H1 (cell line): ENCODE measurements at regions not wholly inside any gene's neighbourhood (a gene's known extent, or its start where the extent isn't known, plus 50 kb on each side); places are given as distances from the start of the nearest gene placed in this dataset.
"Not testable (repeated sequence)": the region's sequence is repeated elsewhere in the genome, so short reads cannot be mapped to it uniquely, and the experiment has no call there.

Experiments
- CEBPB ChIP-seq: IDR thresholded peaks from 2 replicates; pipeline ENCODE4 v1.6.1; 2012; ENCODE audit warnings: low read depth, low read length
- KDM1A ChIP-seq: fragments of 200-600, 300-600 bp; sonication (generic); IDR thresholded peaks from 2 replicates; pipeline ENCODE4 v1.7.1; 2016; ENCODE audit warnings: mild to moderate bottlenecking, low read length, borderline replicate concordance
- NRF1 ChIP-seq: IDR thresholded peaks from 2 replicates; pipeline ENCODE4 v1.6.1; 2011; ENCODE audit warnings: mild to moderate bottlenecking, low read depth, low read length, improper control_type of control experiment
- TF ChIP-seq, protein P1 (sequence below), 3 experiments: IDR thresholded peaks; 1 replicate in 2 of 3; 2 replicates in 1 of 3; pipeline versions ENCODE4 v1.5.1 to v1.6.1; 2011; ENCODE audit warnings: low read length in 3 of 3, mild to moderate bottlenecking in 3 of 3, inconsistent platforms in 2 of 3, low read depth in 1 of 3, moderate library complexity in 1 of 3; ENCODE audit not compliant: insufficient read depth in 1 of 3; ENCODE audit errors: control extremely low read depth in 1 of 3

DNA sequence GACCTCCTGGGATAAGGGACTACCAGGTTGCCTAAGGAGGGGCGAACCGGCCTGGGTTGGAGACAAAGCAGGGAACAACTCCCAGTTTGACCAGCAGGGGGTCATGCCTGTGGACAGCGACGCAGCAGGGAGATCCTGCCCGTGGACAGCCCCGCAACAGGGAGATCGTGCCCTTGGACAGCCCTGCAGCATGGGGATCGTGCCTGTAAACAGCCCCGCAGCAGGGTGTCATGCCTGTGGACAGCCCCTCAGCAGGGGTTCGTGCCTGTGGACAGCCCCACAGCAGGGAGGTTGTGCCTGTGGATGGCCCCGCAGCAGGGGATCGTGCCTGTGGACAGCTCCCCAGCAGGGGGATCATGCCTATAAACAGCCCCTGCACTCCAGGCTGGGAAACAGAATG lies 2213.2 kb upstream of the DEFB115 start:
- not testable (repeated sequence) for TF ChIP-seq NRF1, CEBPB, KDM1A
- TF ChIP-seq, protein P1, sequence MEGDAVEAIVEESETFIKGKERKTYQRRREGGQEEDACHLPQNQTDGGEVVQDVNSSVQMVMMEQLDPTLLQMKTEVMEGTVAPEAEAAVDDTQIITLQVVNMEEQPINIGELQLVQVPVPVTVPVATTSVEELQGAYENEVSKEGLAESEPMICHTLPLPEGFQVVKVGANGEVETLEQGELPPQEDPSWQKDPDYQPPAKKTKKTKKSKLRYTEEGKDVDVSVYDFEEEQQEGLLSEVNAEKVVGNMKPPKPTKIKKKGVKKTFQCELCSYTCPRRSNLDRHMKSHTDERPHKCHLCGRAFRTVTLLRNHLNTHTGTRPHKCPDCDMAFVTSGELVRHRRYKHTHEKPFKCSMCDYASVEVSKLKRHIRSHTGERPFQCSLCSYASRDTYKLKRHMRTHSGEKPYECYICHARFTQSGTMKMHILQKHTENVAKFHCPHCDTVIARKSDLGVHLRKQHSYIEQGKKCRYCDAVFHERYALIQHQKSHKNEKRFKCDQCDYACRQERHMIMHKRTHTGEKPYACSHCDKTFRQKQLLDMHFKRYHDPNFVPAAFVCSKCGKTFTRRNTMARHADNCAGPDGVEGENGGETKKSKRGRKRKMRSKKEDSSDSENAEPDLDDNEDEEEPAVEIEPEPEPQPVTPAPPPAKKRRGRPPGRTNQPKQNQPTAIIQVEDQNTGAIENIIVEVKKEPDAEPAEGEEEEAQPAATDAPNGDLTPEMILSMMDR (IDR thresholded peaks at IDR 0.05; ENCODE audit: control extremely low read depth in 1 of 3, insufficient read depth in 1 of 3, low read depth in 1 of 3, low read length in 3 of 3): not testable (repeated sequence)
